Hepatocyte (in vitro differentiated cells): ENCODE measurements at regions not wholly inside any gene's neighbourhood (a gene's known extent, or its start where the extent isn't known, plus 50 kb on each side); places are given as distances from the start of the nearest gene placed in this dataset.

Source experiments
- CTCF ChIP-seq: fragments of 200-600 bp; sonication (generic); IDR thresholded peaks from 2 replicates; pipeline ENCODE4 v1.5.1; 2016; ENCODE audit warnings: antibody characterized with exemption, mild to moderate bottlenecking; ENCODE audit not compliant: poor library complexity
- EZH2 ChIP-seq: fragments of 200-600 bp; sonication (generic); IDR thresholded peaks from 2 replicates; pipeline ENCODE4 v1.6.1; 2016; ENCODE audit warnings: antibody characterized with exemption, mild to moderate bottlenecking, borderline replicate concordance
- EZH2phosphoT487 ChIP-seq: fragments of 200-600 bp; sonication (generic); IDR thresholded peaks from one replicate; pipeline ENCODE4 v1.6.1; 2018; ENCODE audit warnings: antibody characterized with exemption, mild to moderate bottlenecking, low read depth, moderate library complexity; ENCODE audit not compliant: unreplicated experiment, severe bottlenecking

GRCh38 chr11:13140028-13140870, 131.1 kb downstream of the RASSF10 start:
- TF ChIP-seq CTCF = no peak
- TF ChIP-seq EZH2 = no peak
- no peak for TF ChIP-seq EZH2phosphoT487
